ENCODE measurements at regions not wholly inside any gene's neighbourhood (a gene's known extent, or its start where the extent isn't known, plus 50 kb on each side); places are given as distances from the start of the nearest gene placed in this dataset.

DNA sequence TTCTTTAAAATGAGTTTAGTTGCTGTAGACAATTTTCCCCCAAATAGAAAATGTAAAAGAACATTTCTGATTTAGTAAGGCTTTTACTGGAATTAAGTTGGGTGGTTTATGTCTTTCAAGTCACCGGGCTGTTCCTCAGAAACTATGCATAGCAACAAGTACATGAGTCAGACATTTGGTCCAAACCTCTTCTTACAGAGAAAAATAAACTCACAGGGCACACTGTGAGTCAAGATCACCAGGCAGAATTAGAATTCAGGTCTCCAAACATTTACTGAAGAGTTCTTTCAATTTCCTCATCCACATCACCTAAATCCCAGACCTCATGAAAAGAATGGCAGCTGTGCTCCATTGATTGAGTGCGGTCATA is 476.1 kb upstream of the SOX5 start:
- Histone ChIP-seq H3K4me1 (ENCODE audit: insufficient read depth, low read length) (no peaks in the 10 kb centered on the region), H3K27ac (ENCODE audit: low read depth, low read length) (no peak overlapping the region), H3K9me3 (ENCODE audit: insufficient read depth, low read depth, low read length) (no peaks in the 10 kb centered on the region), H3K79me2 (ENCODE audit: insufficient read depth, low read length) (no peaks in the 10 kb centered on the region), H3K27me3 (ENCODE audit: insufficient read depth, low read length) (no peaks in the 10 kb centered on the region), H4K20me1 (ENCODE audit: insufficient read depth, low read length) (no peaks in the 10 kb centered on the region), H3K36me3 (ENCODE audit: insufficient read depth, low read length) (no peaks in the 10 kb centered on the region), H3K4me2 (ENCODE audit: low read length) (no peak overlapping the region), H2AFZ (ENCODE audit: low read depth, low read length) (no peak overlapping the region), H3K4me3 (ENCODE audit: insufficient read depth, low read depth, low read length) (no peak overlapping the region), H3K9ac (ENCODE audit: low read length) (no peak overlapping the region)
- H3K9me3 Mint-ChIP-seq (ENCODE audit: unreplicated experiment) = no peaks in the 10 kb centered on the region
- peaks cover 9% of the 10 kb centered on the region for H3K4me1 Mint-ChIP-seq (ENCODE audit: low read depth, unreplicated experiment)
- H3K27ac Mint-ChIP-seq (ENCODE audit: unreplicated experiment) = no peak overlapping the region
- DNase-seq (ENCODE audit: low read depth) = peak; percentile 65
- TF ChIP-seq, protein P1, sequence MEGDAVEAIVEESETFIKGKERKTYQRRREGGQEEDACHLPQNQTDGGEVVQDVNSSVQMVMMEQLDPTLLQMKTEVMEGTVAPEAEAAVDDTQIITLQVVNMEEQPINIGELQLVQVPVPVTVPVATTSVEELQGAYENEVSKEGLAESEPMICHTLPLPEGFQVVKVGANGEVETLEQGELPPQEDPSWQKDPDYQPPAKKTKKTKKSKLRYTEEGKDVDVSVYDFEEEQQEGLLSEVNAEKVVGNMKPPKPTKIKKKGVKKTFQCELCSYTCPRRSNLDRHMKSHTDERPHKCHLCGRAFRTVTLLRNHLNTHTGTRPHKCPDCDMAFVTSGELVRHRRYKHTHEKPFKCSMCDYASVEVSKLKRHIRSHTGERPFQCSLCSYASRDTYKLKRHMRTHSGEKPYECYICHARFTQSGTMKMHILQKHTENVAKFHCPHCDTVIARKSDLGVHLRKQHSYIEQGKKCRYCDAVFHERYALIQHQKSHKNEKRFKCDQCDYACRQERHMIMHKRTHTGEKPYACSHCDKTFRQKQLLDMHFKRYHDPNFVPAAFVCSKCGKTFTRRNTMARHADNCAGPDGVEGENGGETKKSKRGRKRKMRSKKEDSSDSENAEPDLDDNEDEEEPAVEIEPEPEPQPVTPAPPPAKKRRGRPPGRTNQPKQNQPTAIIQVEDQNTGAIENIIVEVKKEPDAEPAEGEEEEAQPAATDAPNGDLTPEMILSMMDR (IDR thresholded peaks at IDR 0.05; ENCODE audit: insufficient read depth, low read depth, low read length) = no peak
- TF ChIP-seq EZH2 (IDR thresholded peaks at IDR 0.05; ENCODE audit: insufficient read depth, low read length) = no peak
- H3K4me3 Mint-ChIP-seq (ENCODE audit: unreplicated experiment) = no peak overlapping the region
- H3K36me3 Mint-ChIP-seq (ENCODE audit: low read depth, unreplicated experiment) = no peaks in the 10 kb centered on the region
- H3K27me3 Mint-ChIP-seq (ENCODE audit: low read depth, unreplicated experiment) = no peaks in the 10 kb centered on the region
- no peak for FAIRE-seq

DNA sequence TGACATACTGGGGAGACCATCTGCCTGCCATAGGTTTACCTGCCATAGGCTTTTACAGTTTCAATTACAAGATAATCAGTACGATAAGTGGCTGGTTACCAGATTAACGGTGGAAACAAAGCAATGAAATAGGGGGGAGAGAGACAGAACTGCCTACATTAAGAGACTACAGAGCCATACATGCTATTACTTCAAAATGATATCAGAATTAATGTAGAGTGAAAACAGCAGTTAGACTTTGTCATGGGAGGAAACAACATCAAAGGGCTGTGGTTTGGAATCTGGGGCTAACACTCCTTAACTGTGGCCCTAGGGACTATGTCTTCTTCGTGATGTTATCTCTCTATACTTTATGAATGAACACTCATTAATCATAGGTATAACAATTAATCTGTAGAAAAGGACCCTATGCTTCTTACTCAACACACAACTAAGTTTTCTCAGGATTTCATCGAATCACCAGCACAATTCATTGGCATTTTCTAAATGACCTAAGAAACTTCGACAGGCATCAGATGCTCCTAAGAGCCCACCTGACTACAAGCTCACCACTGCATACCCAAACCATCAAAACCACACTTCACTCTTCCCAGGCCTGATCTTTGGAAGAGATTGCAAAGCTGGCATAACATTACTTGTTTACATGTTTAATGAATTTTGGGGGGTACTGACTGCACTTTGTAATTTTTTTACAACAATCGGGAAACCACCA is 475.6 kb upstream of the SOX5 start:
- Mint-ChIP-seq H3K27me3 (ENCODE audit: low read depth, unreplicated experiment) (no peaks in the 10 kb centered on the region), H3K9me3 (ENCODE audit: unreplicated experiment) (no peaks in the 10 kb centered on the region), H3K4me3 (ENCODE audit: unreplicated experiment) (no peak overlapping the region), H3K4me1 (ENCODE audit: low read depth, unreplicated experiment) (peaks cover 9% of the 10 kb centered on the region), H3K36me3 (ENCODE audit: low read depth, unreplicated experiment) (no peaks in the 10 kb centered on the region), H3K27ac (ENCODE audit: unreplicated experiment) (no peak overlapping the region)
- H3K9me3 ChIP-seq (ENCODE audit: insufficient read depth, low read depth, low read length) = no peaks in the 10 kb centered on the region
- no peak for TF ChIP-seq EZH2 (IDR thresholded peaks at IDR 0.05; ENCODE audit: insufficient read depth, low read length)
- TF ChIP-seq, protein P1 (IDR thresholded peaks at IDR 0.05; ENCODE audit: insufficient read depth, low read depth, low read length) = no peak
- H3K36me3 ChIP-seq (ENCODE audit: insufficient read depth, low read length) = no peaks in the 10 kb centered on the region
- no peaks in the 10 kb centered on the region for H3K4me1 ChIP-seq (ENCODE audit: insufficient read depth, low read length)
- H3K9ac ChIP-seq (ENCODE audit: low read length) = no peak overlapping the region
- no peak for FAIRE-seq
- no peak for DNase-seq (ENCODE audit: low read depth)
- no peaks in the 10 kb centered on the region for H3K27me3 ChIP-seq (ENCODE audit: insufficient read depth, low read length)
- no peaks in the 10 kb centered on the region for H3K79me2 ChIP-seq (ENCODE audit: insufficient read depth, low read length)
- no peak overlapping the region for H3K27ac ChIP-seq (ENCODE audit: low read depth, low read length)
- no peak overlapping the region for H3K4me2 ChIP-seq (ENCODE audit: low read length)
- H2AFZ ChIP-seq (ENCODE audit: low read depth, low read length) = no peak overlapping the region
- H3K4me3 ChIP-seq (ENCODE audit: insufficient read depth, low read depth, low read length) = no peak overlapping the region
- no peaks in the 10 kb centered on the region for H4K20me1 ChIP-seq (ENCODE audit: insufficient read depth, low read length)

DNA sequence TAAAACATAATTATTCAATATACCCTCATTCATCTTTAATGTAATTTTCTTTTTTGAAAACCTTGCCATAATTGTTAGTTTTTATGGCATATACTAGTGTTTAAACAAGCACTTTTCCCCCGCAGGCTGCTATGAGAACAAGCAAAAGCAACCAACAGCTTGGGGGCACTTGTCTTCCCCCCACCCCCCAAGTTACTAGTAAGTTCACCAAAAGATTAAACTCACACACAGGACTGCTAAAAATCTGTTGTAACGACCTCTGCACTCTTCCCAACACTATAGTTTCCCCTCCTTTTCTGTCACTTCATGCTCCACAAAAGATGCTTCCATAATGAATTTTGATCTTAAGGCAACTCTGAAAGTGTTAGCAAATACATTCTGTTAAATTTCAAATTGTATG is 474.9 kb upstream of the SOX5 start:
- Mint-ChIP-seq H3K4me3 (ENCODE audit: unreplicated experiment) (no peak overlapping the region), H3K27me3 (ENCODE audit: low read depth, unreplicated experiment) (no peaks in the 10 kb centered on the region), H3K4me1 (ENCODE audit: low read depth, unreplicated experiment) (peaks cover 9% of the 10 kb centered on the region), H3K9me3 (ENCODE audit: unreplicated experiment) (no peaks in the 10 kb centered on the region), H3K27ac (ENCODE audit: unreplicated experiment) (no peak overlapping the region), H3K36me3 (ENCODE audit: low read depth, unreplicated experiment) (no peaks in the 10 kb centered on the region)
- Histone ChIP-seq H3K4me2 (ENCODE audit: low read length) (no peak overlapping the region), H3K9me3 (ENCODE audit: insufficient read depth, low read depth, low read length) (no peaks in the 10 kb centered on the region), H3K27ac (ENCODE audit: low read depth, low read length) (no peak overlapping the region), H3K79me2 (ENCODE audit: insufficient read depth, low read length) (no peaks in the 10 kb centered on the region), H3K36me3 (ENCODE audit: insufficient read depth, low read length) (no peaks in the 10 kb centered on the region), H3K27me3 (ENCODE audit: insufficient read depth, low read length) (no peaks in the 10 kb centered on the region), H4K20me1 (ENCODE audit: insufficient read depth, low read length) (no peaks in the 10 kb centered on the region), H3K4me1 (ENCODE audit: insufficient read depth, low read length) (no peaks in the 10 kb centered on the region), H2AFZ (ENCODE audit: low read depth, low read length) (no peak overlapping the region), H3K9ac (ENCODE audit: low read length) (no peak overlapping the region), H3K4me3 (ENCODE audit: insufficient read depth, low read depth, low read length) (no peak overlapping the region)
- no peak for TF ChIP-seq EZH2 (IDR thresholded peaks at IDR 0.05; ENCODE audit: insufficient read depth, low read length)
- TF ChIP-seq, protein P1 (IDR thresholded peaks at IDR 0.05; ENCODE audit: insufficient read depth, low read depth, low read length) = no peak
- DNase-seq (ENCODE audit: low read depth) (no peak), FAIRE-seq (no peak)
